ENCODE measurements at regions not wholly inside any gene's neighbourhood (a gene's known extent, or its start where the extent isn't known, plus 50 kb on each side); places are given as distances from the start of the nearest gene placed in this dataset.

- TF ChIP-seq POLR2AphosphoS5 (IDR thresholded peaks at IDR 0.05; ENCODE audit: low read depth, low read length) (no peak), POLR2A (IDR thresholded peaks at IDR 0.05; ENCODE audit: low read depth, low read length) (no peak)
Measured at GRCh38 chr9:135225619-135226228, 138.3 kb downstream of the OLFM1 start.

Measured in GM12892 (cell line).